ENCODE measurements at regions not wholly inside any gene's neighbourhood (a gene's known extent, or its start where the extent isn't known, plus 50 kb on each side); places are given as distances from the start of the nearest gene placed in this dataset.
"Not testable (repeated sequence)": the region's sequence is repeated elsewhere in the genome, so short reads cannot be mapped to it uniquely, and the experiment has no call there.

DNA sequence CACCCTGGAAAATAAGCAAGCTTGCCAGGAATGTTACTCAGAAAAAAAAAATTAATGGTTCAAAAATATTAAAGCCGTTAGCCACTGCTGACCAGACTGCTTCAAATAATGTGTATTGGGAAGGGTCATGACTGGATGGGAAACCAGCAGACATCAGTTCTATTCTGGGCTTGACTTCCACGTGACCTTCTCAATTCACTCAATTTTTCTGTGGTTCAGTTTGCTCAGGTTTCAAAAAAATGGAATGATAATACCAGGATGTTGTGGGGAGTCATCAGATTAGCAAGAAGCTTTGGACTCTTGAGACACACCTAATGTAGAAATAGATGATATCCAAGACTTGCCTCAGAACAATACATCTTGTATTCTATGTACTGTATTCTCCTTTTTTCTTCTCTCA, 541.9 kb upstream of the BOD1L1 start:
- H3K27ac ChIP-seq (replicated peaks in 1 of 4), result no peak overlapping the region
- no peak overlapping the region for H3K4me3 ChIP-seq
- no peaks in the 10 kb centered on the region for H3K9me3 ChIP-seq
- TF ChIP-seq POLR2AphosphoS5 (IDR thresholded peaks at IDR 0.05), result no peak
- TF ChIP-seq, protein P1, sequence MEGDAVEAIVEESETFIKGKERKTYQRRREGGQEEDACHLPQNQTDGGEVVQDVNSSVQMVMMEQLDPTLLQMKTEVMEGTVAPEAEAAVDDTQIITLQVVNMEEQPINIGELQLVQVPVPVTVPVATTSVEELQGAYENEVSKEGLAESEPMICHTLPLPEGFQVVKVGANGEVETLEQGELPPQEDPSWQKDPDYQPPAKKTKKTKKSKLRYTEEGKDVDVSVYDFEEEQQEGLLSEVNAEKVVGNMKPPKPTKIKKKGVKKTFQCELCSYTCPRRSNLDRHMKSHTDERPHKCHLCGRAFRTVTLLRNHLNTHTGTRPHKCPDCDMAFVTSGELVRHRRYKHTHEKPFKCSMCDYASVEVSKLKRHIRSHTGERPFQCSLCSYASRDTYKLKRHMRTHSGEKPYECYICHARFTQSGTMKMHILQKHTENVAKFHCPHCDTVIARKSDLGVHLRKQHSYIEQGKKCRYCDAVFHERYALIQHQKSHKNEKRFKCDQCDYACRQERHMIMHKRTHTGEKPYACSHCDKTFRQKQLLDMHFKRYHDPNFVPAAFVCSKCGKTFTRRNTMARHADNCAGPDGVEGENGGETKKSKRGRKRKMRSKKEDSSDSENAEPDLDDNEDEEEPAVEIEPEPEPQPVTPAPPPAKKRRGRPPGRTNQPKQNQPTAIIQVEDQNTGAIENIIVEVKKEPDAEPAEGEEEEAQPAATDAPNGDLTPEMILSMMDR (IDR thresholded peaks at IDR 0.05), result no peak
- no peak for TF ChIP-seq POLR2A (IDR thresholded peaks at IDR 0.05; ENCODE audit: low read depth)
- no peak for TF ChIP-seq EP300 (IDR thresholded peaks at IDR 0.05)
- H3K36me3 ChIP-seq, result no peaks in the 10 kb centered on the region
- intact Hi-C loops (cut with DNase I), result no loop called here
- 41% methylated on average over 2 of the region's 2 CpGs for WGBS
- no peaks in the 10 kb centered on the region for H3K27me3 ChIP-seq
- H3K4me1 ChIP-seq, result peaks cover 0 to 11% (median 6%) of the 10 kb centered on the region in 4 donors
- DNase-seq (ENCODE audit: extremely low spot score), result no peak

DNA sequence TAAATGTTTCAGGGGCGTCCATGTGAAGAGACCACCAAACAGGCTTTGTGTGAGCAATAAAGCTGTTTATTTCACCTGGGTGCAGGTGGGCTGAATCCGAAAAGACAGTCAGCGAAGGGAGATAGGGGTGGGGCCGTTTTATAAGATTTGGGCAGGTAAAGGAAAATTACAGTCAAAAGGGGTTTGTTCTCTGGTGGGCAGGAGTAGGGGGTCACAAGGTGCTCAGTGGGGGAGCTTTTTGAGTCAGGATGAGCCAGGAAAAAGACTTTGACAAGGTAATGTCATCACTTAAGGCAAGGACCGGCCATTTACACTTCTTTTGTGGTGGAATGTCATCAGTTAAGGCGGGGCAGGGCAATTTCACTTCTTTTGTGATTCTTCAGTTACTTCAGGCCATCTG, 542.4 kb upstream of the BOD1L1 start:
- H3K4me1 ChIP-seq, result peaks cover 0 to 11% (median 6%) of the 10 kb centered on the region in 4 donors
- 84% methylated on average over 6 of the region's 6 CpGs for WGBS
- H3K36me3 ChIP-seq; DNase-seq (ENCODE audit: extremely low spot score); H3K4me3 ChIP-seq; H3K27me3 ChIP-seq; H3K27ac ChIP-seq (replicated peaks in 1 of 4); intact Hi-C loops (cut with DNase I); H3K9me3 ChIP-seq: not testable (repeated sequence)

DNA sequence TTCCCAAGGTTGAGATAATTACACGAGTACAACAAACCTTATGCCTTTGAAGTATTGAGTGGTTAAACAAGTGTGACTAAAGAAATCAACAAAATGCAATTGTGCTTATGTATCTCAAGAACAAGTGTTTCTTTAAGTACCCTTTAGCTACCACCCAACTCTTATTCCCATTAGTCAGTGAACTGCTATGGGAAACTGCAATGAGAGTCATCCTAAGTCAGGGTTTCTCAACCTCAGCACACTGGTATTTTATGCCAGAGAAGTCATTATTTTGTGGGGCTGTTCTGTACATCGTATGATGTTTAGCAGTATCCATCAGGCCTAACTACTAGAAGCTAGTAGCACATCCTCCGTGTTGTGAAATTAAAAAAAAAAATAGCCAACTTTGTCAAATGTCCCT, 549.1 kb upstream of the BOD1L1 start:
- 84% methylated on average over 3 of the region's 3 CpGs for WGBS
- TF ChIP-seq EP300 (IDR thresholded peaks at IDR 0.05), result no peak
- no peak for TF ChIP-seq POLR2AphosphoS5 (IDR thresholded peaks at IDR 0.05)
- TF ChIP-seq POLR2A (IDR thresholded peaks at IDR 0.05; ENCODE audit: low read depth), result no peak
- TF ChIP-seq, protein P1 (IDR thresholded peaks at IDR 0.05), result no peak
- intact Hi-C loops (cut with DNase I), result no loop called here
- no peak for DNase-seq (ENCODE audit: extremely low spot score)
- no peaks in the 10 kb centered on the region for H3K27me3 ChIP-seq
- H3K4me3 ChIP-seq, result no peak overlapping the region
- no peaks in the 10 kb centered on the region for H3K36me3 ChIP-seq
- no peak overlapping the region for H3K27ac ChIP-seq (replicated peaks in 1 of 4)
- no peaks in the 10 kb centered on the region for H3K9me3 ChIP-seq
- H3K4me1 ChIP-seq, result peaks cover 0 to 4% (median 0%) of the 10 kb centered on the region in 4 donors

DNA sequence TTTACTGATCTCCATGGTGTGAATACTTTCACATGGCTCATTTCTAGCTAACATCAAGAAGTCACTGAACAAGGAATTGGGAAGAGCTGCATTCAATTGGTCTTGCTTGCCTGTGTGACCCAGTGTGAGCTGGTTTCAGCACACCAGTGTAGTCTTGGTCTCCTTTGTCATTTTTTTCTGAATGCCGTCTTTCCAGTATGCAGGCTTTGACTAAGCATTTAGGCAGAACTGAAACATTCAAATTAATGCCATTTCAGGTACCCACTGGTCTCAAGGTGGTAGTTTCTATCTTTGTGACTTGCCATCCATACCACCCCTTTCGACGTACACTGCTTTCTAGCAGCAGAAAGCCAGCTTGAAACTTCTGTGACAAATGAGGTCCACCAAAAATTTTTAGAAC, 550.5 kb upstream of the BOD1L1 start:
- H3K9me3 ChIP-seq, result no peaks in the 10 kb centered on the region
- no peak overlapping the region for H3K4me3 ChIP-seq
- no peaks in the 10 kb centered on the region for H3K27me3 ChIP-seq
- H3K4me1 ChIP-seq, result peaks cover 0 to 4% (median 0%) of the 10 kb centered on the region in 4 donors
- H3K27ac ChIP-seq (replicated peaks in 1 of 4), result no peak overlapping the region
- intact Hi-C loops (cut with DNase I), result no loop called here
- no peak for TF ChIP-seq EP300 (IDR thresholded peaks at IDR 0.05)
- no peaks in the 10 kb centered on the region for H3K36me3 ChIP-seq
- no peak for DNase-seq (ENCODE audit: extremely low spot score)
- 84% methylated on average over 3 of the region's 3 CpGs for WGBS

DNA sequence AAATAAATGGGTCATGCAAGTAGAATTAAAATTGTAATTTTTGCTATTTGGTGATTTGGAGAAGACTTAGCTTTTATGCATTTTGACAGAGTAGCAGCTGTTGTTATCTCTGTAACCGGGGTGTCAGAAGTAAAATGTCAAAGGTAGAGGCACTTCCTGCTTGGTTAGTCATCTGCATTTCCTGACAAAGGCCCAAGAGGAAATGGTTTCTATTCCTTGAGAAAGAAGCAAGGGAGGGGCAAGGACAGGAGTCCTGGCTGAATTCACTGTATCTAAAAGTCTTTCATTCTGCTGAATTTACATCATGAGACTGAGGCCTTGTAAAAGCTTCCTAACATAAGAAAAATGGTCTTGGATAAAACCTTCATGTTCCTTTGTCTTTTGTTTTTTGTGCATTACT, 550.9 kb upstream of the BOD1L1 start:
- no peak for DNase-seq (ENCODE audit: extremely low spot score)
- H3K36me3 ChIP-seq, result no peaks in the 10 kb centered on the region
- peaks cover 0 to 4% (median 0%) of the 10 kb centered on the region in 4 donors for H3K4me1 ChIP-seq
- H3K9me3 ChIP-seq, result no peaks in the 10 kb centered on the region
- no peak overlapping the region for H3K4me3 ChIP-seq
- WGBS, result 19% methylated on average over 1 of the region's 1 CpG
- H3K27ac ChIP-seq (replicated peaks in 1 of 4), result no peak overlapping the region
- no peaks in the 10 kb centered on the region for H3K27me3 ChIP-seq
- TF ChIP-seq EP300 (IDR thresholded peaks at IDR 0.05) (no peak), POLR2A (IDR thresholded peaks at IDR 0.05; ENCODE audit: low read depth) (no peak), POLR2AphosphoS5 (IDR thresholded peaks at IDR 0.05) (no peak)
- TF ChIP-seq, protein P1 (IDR thresholded peaks at IDR 0.05), result no peak
- intact Hi-C loops (cut with DNase I), result no loop called here

DNA sequence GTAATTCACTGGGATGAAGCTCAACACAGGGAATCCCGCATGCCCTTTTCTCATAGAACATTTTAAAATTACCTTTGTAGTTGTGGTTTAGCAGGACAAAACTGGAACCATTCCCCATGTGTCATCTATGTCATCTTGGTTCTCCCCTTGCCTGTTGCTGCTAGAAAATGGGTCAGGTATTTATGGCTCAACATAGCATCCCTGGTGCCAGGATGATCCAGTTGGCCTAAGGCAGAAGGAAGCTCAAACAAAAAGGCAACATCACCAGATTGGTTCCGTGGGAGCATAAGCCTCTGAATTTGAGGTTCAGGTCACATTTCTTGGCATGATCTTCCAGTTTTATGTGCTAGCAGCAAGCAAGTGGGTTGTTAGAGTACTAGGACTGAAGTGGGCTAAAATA, 552.6 kb upstream of the BOD1L1 start:
- TF ChIP-seq, protein P1 (IDR thresholded peaks at IDR 0.05), result no peak
- TF ChIP-seq EP300 (IDR thresholded peaks at IDR 0.05) (no peak), POLR2AphosphoS5 (IDR thresholded peaks at IDR 0.05) (no peak), POLR2A (IDR thresholded peaks at IDR 0.05; ENCODE audit: low read depth) (no peak)
- intact Hi-C loops (cut with DNase I), result no loop called here

More for the DNA sequence above, 552.6 kb upstream of the BOD1L1 start:
- no peak overlapping the region for H3K27ac ChIP-seq (replicated peaks in 1 of 4)
- peaks cover 0 to 7% (median 2%) of the 10 kb centered on the region in 4 donors for H3K4me1 ChIP-seq
- no peak for DNase-seq (ENCODE audit: extremely low spot score)
- no peaks in the 10 kb centered on the region for H3K36me3 ChIP-seq
- H3K4me3 ChIP-seq, result no peak overlapping the region
- no peaks in the 10 kb centered on the region for H3K27me3 ChIP-seq
- 71% methylated on average over 2 of the region's 2 CpGs for WGBS
- H3K9me3 ChIP-seq, result no peaks in the 10 kb centered on the region

All from esophagus muscularis mucosa (tissue), 4 donors.